ACHN (cell line): ENCODE measurements at regions not wholly inside any gene's neighbourhood (a gene's known extent, or its start where the extent isn't known, plus 50 kb on each side); places are given as distances from the start of the nearest gene placed in this dataset.
"Not testable (repeated sequence)": the region's sequence is repeated elsewhere in the genome, so short reads cannot be mapped to it uniquely, and the experiment has no call there.

Experiments used
- DNase-seq: peaks from one replicate; pipeline ENCODE4 v3.0.0-alpha.2; 2015
- in situ Hi-C: cut with HindIII; loops from 2 replicates; pipeline ENCODE4 v1.10.0; 2017; ENCODE audit warnings: low sequenced_read_pairs, low pct_ligation_motif_present, low pct_unique_long_range_greater_than_20kb

DNA sequence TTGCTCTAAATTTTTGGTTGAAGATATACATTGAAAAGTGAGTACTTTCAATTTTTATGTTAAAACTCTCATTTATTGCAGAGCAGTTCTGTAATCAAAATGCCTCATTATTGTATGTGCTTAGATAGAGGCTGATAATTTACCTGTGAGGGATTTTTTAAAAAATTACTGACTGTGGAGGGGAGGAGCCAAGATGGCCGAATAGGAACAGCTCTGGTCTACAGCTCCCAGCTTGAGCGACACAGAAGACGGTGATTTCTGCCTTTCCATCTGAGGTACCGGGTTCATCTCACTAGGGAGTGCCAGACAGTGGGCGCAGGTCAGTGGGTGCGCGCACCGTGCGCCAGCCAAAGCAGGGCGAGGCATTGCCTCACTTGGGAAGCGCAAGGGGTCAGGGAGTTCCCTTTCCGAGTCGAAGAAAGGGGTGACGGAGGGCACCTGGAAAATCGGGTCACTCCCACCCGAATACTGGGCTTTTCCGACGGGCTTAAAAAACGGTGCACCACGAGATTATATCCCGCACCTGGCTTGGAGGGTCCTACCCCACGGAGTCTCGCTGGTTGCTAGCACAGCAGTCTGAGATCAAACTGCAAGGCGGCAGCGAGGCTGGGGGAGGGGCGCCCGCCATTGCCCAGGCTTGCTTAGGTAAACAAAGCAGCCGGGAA is 89.4 kb downstream of the DDX11 start:
- DNase-seq, in situ Hi-C loops: not testable (repeated sequence)

DNA sequence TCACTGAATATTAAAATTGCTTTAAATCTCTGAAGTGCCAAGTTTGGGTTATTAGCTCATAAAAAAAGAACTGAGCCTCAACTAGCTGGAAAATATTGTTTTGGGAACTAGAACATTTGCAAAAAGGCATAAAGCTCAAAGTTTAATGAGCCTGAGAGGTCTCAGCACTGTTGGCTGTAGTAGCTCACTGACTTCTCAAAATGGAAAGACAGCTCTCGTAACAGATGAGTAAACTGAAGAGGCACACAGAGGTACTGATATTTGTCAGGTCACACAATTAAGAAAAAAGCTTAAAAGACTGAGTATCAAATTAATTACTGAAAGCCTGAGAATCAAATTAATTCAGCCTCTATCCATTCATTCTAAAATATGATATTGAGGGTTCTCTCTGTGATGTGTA is 100.6 kb downstream of the DDX11 start:
- in situ Hi-C loops, DNase-seq: not testable (repeated sequence)

DNA sequence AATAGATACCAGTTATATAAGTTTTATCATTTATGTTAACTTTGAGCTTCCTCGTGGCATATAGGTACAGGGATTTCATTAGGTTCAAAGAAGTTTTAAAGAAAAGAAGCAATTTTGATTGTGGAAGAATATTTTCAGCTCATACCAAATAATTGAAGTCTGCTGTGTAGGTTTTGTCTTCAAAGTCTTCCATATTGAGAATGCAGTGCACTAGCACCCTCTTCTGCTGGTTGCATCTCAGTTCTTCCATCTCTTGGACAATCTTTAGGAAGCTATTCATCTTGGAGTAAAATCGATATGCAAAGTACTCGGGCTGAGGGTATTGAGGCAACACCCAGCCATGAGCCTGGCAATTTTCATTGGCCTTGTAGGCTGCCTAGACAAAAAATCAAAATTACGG is 103.9 kb downstream of the DDX11 start:
- in situ Hi-C loops, DNase-seq: not testable (repeated sequence)

DNA sequence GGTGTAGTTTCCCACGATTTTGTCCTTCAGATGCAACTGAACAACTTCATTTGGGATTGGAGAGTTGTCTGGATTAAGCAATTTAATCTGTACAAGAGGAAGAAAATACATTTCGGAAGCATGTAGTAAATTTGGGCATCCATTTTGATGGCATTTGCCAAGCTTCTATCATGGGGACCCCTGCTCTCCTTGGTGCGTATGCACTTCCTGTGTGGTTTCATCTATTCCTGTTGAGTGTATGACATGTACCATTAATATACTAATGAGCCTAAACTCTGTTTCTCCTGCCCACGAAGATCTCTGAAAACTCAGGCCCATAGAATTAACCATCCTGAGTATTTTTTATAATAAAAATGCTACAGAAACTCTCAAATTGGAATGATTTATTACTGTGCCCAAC is 105.2 kb downstream of the DDX11 start:
- DNase-seq, in situ Hi-C loops: not testable (repeated sequence)

DNA sequence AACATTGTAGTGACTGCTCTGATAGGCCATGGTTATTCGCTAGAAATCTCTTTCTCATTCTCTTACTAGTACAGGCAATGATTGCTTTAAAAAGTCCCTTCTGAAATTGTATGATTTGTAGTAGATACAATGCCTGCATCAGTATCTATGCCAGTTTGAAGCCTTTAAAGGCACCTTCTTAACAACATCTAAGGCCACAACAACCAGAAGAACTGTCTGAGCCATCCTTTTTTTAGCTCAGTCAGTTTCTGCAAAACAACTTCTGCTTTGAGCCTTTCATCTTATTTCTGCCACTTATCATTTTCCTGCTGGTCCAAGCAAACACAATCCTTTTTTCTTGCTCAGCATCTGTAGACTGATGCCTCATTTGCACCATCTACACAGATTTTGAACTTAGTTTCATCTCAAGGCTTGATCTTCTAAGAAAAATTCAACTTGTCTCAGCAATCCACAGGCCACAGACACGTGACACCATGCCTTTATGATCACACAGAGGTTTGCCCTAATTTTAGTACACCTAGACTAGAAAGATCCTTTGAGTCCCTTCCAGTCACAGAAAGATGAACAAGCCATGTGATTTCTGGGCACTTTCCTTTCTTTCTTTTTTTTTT is 106.1 kb downstream of the DDX11 start:
- in situ Hi-C loops, DNase-seq: not testable (repeated sequence)

DNA sequence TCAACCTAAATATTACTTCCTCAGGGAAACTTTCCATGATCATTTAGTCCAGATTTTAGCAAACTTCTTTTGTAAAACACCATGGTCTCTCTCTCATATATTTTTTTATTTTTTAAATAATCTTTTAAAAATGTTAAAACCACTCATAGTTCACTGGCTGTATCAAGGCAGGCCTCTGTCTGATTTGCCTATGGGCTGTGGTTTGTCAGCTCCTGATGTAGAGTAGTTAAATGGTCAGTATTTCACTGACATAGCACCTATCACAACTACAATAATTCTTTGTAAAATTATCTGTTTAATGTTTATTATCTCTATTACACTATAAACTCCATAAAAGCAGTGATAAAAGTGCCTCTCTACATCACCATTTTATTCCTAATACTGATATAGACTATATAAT is 108.9 kb downstream of the DDX11 start:
- DNase-seq, in situ Hi-C loops: not testable (repeated sequence)

DNA sequence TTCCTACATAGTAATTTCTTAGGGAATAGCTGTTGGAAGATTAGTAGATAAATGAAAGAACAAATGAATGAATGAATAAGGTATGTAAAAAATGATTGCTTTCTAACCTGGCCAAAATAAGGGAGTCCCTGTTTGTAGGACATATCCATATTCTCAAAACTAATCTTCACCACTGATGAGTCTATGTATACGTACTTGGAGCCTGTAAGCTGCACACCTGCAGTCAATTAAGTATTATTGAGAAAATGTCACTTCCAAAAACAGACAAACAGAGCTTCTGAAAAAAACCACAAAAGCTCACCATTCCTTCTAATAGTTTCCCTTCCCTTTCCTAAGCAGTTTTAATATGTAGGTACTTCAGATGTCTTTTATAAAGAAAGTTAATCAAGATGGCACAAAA is 109.4 kb downstream of the DDX11 start:
- in situ Hi-C loops, DNase-seq: not testable (repeated sequence)

DNA sequence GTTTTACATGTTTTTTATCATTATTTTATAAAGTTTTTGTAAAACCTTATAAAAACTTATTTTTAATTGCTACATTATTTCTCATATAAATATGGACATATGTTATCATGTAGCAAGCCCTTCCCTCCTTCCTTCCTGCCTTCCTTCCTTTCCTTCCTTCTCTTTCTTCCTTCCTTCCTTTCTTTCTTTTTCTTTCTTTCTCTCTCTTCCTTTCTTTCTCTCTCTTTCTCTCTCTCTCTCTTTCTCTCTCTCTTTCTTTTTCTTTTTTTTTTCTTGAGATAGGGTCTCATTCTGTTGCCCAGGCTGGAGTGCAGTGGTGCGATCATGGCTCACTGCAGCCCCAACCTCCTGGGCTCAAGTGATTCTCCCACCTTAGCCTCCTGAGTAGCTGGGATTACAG is 110.2 kb downstream of the DDX11 start:
- DNase-seq, in situ Hi-C loops: not testable (repeated sequence)

DNA sequence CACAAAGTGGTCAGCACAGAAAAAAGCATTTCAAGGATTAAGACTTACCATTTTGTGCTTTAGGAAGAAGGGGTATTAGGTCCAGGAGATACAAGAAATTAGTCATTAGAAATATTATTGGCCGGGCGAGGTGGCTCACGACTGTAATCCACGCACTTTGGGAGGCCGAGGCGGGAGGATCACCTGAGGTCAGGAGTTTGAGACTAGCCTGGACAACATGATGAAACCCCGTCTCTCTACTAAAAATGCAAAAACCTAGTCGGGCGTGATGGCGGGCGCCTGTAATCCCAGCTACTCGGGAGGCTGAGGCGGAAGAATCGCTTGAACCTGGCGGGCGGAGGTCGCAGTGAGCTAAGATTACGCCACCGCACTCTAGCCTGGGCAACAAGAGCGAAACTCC is 111.0 kb downstream of the DDX11 start:
- in situ Hi-C loops, DNase-seq: not testable (repeated sequence)

DNA sequence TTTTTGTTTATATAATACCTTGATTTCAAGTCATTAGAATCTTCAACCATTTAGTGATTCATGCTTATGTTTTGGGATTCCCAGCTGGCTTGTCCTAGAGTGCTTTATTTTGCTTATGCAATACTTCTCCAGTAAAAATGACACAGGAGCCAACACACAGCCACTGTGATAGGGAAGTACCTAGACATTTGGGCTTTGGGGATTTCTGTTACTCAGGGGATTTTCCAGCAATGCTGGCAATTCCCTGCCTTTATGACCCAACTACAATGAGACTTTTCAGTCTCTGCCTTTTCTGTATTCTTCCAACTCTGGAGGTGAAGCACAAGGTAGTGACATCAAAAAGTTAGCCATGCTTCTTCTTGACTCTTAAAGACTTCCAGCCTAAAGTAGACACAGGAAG is 119.0 kb downstream of the DDX11 start:
- in situ Hi-C loops, DNase-seq: not testable (repeated sequence)

DNA sequence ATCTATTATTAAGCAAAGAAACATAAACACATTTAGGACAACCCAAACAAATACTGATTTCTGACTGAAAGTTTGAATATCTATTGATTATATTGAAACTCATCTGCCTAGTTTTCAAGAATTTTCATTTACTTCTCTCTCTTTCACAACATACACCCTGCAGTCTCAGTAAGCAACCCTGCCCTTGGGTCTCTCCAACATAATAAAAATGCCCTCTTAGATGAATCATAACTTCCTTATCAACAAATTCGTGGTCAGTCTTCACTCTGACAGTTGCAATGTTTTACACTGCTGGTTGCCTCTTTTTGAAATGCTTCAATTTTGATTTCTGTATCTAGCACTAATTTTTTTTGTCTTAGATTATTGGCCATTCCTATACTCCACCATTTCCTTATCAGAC is 122.0 kb downstream of the DDX11 start:
- DNase-seq, in situ Hi-C loops: not testable (repeated sequence)

DNA sequence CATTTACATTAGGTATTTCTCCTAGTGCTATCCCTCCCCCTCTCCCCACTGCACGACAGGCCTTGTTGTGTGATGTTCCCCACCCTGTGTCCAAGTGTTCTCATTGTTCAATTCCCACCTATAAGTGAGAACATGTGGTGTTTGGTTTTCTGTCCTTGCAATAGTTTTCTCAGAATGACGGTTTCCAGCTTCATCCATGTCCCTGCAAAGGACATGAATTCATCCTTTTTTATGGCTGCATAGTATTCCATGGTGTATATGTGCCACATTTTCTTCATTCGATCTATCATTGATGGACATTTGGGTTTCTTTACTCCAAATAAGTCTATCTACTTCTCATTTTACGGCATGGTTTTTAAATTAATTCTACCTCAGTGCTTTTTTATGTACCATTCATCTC is 125.8 kb downstream of the DDX11 start:
- in situ Hi-C loops, DNase-seq: not testable (repeated sequence)

DNA sequence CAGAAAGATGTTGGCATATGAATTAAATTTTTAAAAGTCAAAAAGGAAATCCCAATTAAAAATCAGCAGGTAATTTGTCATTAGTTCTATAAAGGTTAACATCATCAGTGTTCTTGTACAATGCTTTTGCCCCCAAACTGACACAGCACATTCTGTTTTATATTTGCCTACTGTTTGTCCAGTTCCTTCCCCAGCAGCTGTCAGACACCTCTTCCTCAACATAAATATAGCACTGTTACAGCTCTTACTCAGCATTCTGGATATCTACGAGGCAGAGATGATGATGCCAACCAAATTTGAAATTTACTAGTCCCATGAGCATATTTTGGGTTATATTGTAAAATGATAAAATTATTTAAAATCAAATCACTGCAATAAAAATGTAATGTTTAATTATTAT is 124.6 kb downstream of the SINHCAF start:
- no peak for DNase-seq
- in situ Hi-C loops = no loop called here

DNA sequence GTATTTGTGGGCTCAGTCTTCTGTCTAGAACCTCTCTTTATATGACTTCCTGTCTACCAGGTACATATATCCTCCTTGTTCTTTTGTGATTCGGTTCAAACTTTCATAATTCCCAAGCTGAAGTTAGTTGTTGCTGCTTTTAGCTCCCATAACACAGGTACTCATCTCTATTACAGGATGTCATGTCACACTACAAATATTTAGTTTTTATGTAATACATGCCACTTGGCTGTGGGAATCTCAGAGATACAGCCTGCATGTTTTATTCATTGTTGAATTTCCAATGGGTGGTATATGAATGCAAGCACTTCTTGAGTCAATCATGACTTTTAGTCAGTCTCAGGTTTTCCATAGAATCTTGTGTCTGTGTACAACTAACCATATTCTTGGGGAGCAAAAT is 122.7 kb downstream of the SINHCAF start:
- DNase-seq = no peak
- in situ Hi-C loops = no loop called here

DNA sequence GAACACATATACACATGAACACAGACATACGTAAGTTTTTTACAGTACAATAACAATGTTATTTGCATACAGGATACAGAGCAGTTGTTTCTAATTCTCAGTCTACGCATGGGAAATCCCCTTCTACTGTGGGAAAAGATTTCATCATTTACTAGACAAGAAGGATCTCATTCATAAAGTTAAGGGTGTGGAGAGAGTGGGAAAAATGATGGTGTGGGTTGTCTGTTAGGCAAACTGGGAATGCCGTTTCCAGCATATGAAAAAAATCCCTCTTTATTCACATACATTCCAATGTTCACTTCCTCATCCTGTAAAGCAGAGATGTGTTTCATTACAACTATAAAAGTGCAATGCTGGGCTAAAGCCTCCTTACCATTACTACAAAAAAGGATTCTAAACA is 120.9 kb downstream of the SINHCAF start:
- no peak for DNase-seq
- in situ Hi-C loops = no loop called here

DNA sequence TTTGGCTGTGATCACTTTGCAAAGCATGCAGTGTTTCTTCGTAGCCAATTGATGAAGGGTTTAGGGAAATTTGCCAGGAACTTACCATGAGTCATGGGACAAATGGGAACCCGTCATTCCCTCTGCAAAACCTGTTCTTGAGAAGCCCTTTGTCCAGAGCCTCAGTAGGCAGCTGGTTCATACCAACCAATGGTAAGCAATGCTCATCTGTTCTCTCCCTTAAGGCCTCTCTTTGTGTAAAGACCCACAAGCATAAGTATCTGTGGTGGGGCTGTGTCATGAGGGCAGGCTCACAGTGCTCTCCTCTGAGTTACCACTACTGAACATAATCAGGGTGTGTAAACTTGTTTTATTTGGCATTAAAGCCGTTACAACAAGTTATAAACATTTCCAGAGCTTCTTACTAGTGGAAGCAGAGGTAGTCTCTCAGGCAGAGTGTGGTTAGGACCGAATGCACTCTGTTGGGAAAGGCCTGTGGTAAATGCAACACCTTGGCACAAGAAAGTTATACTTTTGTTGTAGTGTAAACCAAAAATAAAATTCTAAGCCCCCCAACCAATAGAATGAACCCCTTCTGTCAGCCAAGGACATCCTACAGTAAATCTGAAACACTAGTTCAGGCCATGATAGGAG is 119.8 kb downstream of the SINHCAF start:
- no peak for DNase-seq

DNA sequence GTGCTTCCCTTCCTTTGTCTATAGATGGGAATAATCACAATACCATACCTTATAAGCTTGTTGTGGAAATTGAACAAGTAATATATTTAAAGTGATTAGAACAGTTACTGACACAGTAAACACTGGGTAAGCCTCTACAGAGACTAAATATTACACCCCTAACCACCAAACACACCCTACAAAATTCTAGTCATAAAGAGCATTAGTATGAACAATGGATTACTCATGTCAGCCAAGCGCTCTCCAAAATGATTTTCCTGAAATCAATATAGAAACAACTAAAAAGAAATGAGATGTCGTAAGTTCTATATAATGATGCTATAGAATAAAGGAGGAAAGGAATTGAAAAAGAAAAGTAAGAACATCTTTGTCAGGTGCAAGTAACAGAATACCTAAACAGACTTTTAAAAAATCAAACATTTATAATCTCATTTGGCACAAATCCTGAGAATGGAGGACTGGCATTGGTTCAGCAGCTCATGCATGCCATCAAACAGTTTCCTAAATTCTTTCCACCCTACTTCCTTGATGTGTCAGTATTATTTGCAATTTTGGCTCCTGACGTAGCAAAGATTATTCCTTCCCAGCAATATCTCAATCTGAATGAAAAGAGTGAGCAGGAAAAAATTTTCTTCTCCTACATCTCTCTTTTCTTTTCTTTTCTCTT is 118.0 kb downstream of the SINHCAF start:
- DNase-seq = no peak
- in situ Hi-C loops = no loop called here

More for the DNA sequence above, 119.8 kb downstream of the SINHCAF start:
- in situ Hi-C loops = no loop called here

DNA sequence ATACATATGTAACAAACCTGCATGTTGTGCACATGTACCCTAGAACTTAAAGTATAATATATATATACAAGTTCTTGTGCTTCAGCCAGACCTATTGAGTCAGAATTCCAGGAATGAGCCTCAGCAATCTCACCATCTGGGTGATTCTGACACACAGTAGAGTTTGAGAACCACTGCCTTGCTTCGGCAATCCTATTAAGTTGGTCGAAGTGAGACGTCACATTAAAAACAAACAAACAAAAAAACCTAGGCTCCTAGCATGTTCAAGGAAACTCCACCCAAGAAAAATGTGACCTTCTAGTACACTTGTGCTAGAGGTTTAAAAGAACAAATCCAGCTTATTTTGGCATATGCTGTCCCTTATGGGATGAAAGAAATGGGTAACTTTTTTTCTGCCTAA is 115.8 kb downstream of the SINHCAF start:
- DNase-seq = no peak
- in situ Hi-C loops = no loop called here

DNA sequence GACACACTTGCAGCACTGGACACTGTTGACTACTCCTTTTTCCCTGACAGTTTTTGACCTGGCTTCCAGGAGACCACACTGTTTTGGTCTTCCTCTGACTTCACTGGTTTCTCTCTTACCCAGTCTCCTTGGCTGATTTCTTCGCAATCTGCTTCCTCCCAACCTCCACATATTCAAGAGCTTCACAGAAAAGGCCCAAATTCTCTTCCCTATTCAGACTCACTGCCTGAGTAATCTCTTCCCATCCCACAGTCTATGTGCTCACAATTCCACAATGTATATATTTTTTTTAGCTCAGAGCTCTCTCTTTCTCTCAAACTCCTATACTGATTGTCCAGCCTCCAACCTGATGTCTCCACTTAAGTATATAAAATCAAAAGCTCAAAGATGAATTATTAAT is 115.4 kb downstream of the SINHCAF start:
- in situ Hi-C loops = no loop called here
- no peak for DNase-seq
